ACHN (cell line): ENCODE measurements at regions not wholly inside any gene's neighbourhood (a gene's known extent, or its start where the extent isn't known, plus 50 kb on each side); places are given as distances from the start of the nearest gene placed in this dataset.

Experiments used
- DNase-seq: peaks from one replicate; pipeline ENCODE4 v3.0.0-alpha.2; 2015
- in situ Hi-C: cut with HindIII; loops from 2 replicates; pipeline ENCODE4 v1.10.0; 2017; ENCODE audit warnings: low sequenced_read_pairs, low pct_ligation_motif_present, low pct_unique_long_range_greater_than_20kb

GRCh38 chr12:86911973-86912372 is 655.8 kb upstream of the MGAT4C start:
- DNase-seq = no peak
- in situ Hi-C loops = no loop called here

GRCh38 chr12:86903159-86903558 is 647.0 kb upstream of the MGAT4C start:
- DNase-seq = no peak
- in situ Hi-C loops = no loop called here

- DNase-seq = no peak
- in situ Hi-C loops = no loop called here
Observed at GRCh38 chr12:86860776-86861175, 604.6 kb upstream of the MGAT4C start.

DNA sequence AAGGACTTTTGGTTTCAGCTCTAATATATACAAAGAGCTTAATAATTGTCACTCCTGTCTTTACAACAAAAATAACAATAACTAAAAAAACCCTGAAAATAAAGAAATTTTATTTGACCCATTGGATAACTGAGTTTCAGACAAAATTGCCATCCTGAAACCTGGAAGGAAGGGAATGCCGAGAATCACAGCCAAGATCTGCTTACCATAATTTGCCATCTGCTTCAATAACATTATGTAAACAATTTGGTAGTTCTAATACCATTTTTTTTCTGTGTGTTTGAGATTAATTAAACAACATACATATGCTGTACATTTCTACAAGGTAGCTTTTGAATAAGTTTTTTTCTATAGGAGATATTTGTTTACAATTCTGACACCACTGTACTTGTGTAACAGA is 596.3 kb upstream of the MGAT4C start:
- no peak for DNase-seq
- in situ Hi-C loops = no loop called here

GRCh38 chr12:86838711-86839110 is 582.5 kb upstream of the MGAT4C start:
- in situ Hi-C loops = no loop called here
- no peak for DNase-seq

GRCh38 chr12:86838260-86838659 is 582.1 kb upstream of the MGAT4C start:
- DNase-seq = no peak
- in situ Hi-C loops = no loop called here

DNA sequence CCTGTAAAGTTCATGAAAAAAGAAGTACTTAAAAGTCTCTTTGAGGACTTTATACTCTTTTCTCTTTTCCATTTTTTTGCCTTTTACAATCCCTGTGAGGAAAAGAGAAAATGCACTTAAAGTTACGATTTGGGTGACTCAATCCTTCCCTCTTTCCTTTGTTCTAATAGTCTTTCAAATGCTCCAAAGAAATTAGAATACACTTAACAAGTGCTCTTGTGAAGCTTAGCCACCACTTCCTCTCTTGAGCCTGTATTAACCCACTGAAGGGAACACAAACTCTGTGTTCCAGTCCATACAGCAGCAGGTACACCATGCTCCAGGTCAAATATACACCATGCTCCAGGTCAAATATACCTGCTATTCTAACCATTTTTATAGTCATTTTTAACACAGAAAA is 581.1 kb upstream of the MGAT4C start:
- no peak for DNase-seq
- in situ Hi-C loops = no loop called here

- in situ Hi-C loops = no loop called here
- no peak for DNase-seq
Observed at GRCh38 chr12:86834217-86834616, 578.0 kb upstream of the MGAT4C start.

GRCh38 chr12:86827409-86827808 is 571.2 kb upstream of the MGAT4C start:
- in situ Hi-C loops = no loop called here
- DNase-seq = no peak

DNA sequence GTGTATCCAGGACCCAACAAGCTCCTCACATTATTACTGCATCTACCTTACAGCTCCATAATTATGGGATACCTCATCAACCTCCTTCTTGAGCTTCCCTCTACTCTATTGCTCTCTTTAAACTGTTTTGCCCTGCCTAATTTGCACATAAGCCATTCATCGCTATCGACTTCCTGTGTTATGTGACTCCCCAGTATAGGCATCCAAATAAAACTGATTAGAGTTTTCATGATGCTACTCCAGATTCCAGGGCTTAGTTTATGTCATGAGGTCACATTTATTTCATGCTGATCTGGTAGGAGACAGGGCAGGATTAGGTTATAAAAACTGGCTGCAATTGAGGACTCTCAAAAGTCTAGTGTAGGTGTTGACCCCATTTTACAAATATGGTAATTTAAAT is 569.9 kb upstream of the MGAT4C start:
- DNase-seq = no peak
- in situ Hi-C loops = no loop called here

DNA sequence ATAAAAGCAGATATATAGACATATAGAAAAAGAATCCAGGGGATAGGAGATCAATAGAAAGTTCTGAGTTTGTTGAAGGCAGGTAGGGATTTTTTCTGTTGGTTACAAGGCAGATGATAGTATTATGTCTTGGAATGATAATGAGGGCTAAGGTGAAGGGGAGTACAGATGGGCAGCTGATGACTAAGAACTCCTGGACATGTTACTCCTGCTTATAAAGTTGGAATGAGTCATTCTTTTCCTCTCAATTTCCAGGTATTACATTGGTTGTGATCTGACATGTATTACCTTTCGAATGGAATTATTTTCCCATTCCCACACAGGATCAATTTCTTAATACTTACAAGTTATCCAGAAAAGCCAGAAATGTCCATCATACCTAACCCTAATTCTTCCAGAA is 545.2 kb upstream of the MGAT4C start:
- no peak for DNase-seq
- in situ Hi-C loops = no loop called here

- no peak for DNase-seq
- in situ Hi-C loops = no loop called here
Observed at GRCh38 chr12:86799616-86800015, 543.4 kb upstream of the MGAT4C start.

- in situ Hi-C loops = no loop called here
- no peak for DNase-seq
Observed at GRCh38 chr12:86796550-86796949, 540.4 kb upstream of the MGAT4C start.

GRCh38 chr12:86788661-86789060 is 532.5 kb upstream of the MGAT4C start:
- no peak for DNase-seq
- in situ Hi-C loops = no loop called here

DNA sequence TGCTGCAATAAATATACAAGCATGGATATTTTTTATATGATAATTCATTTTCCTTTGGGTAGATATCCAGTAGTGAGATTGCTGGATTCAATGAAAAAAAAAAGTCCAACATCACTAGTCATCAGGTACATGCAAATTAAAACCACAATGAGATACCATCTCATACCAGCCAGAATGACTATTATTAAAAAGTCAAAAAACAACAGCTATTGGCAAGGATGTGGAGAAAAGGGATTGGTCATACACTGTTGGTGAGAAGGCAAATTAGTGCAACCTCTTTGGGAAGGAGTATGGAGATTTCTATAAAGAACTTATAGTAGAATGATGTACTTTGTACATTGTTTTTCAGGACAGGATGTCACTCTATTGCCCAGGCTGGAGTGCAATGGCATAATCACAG is 531.2 kb upstream of the MGAT4C start:
- in situ Hi-C loops = no loop called here

DNA sequence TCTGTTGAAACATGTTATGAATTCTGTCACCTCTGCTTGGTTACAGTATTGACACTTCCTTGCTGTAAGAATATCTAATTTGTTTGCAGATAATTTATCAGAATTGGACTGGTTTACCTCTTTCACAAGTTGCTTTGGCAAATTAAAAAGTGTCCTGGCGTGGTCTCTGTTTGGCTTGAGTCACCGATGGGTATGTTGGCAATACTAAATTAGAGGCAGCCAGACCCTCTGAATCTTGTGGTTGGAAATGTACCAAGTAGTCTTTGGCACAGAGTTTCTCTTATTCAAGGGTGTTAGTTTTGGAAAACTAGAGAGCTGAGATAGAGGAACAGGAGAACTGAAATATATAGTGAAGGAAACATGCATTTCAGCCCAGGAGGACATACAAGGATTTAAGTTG is 521.1 kb upstream of the MGAT4C start:
- in situ Hi-C loops = no loop called here
- no peak for DNase-seq

More for the DNA sequence above, 531.2 kb upstream of the MGAT4C start:
- no peak for DNase-seq

DNA sequence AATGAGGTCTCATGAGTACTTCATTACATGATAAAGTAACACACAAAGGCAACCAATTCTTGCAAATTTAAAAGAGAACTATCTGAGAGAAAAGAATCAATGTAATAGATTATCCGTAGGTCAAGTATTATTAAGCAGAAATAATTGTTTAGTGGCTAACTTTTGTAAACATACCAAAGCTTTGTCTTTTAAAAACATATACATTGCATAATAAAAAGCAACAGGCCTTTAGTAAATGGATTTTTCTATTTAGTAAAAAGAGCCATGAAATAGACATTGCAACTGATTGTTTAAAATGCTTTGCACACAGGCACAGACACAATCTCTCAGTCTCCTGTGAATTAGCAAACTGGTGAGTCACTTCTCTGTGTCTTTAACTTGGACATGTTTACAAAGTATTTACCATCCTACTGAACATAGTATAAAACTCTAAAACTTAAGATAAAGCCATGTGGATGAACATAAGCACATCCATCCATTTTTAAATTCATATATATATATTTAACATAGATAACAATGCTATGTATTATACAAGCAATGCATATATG is 518.7 kb upstream of the MGAT4C start:
- in situ Hi-C loops = no loop called here
- no peak for DNase-seq

GRCh38 chr12:86772696-86773095 is 516.5 kb upstream of the MGAT4C start:
- in situ Hi-C loops = no loop called here
- no peak for DNase-seq

- no peak for DNase-seq
Observed at GRCh38 chr12:86770871-86771270, 514.7 kb upstream of the MGAT4C start.

GRCh38 chr12:86748894-86749293 is 492.7 kb upstream of the MGAT4C start:
- in situ Hi-C loops = no loop called here
- DNase-seq = no peak

More at GRCh38 chr12:86770871-86771270, 514.7 kb upstream of the MGAT4C start:
- in situ Hi-C loops = no loop called here

DNA sequence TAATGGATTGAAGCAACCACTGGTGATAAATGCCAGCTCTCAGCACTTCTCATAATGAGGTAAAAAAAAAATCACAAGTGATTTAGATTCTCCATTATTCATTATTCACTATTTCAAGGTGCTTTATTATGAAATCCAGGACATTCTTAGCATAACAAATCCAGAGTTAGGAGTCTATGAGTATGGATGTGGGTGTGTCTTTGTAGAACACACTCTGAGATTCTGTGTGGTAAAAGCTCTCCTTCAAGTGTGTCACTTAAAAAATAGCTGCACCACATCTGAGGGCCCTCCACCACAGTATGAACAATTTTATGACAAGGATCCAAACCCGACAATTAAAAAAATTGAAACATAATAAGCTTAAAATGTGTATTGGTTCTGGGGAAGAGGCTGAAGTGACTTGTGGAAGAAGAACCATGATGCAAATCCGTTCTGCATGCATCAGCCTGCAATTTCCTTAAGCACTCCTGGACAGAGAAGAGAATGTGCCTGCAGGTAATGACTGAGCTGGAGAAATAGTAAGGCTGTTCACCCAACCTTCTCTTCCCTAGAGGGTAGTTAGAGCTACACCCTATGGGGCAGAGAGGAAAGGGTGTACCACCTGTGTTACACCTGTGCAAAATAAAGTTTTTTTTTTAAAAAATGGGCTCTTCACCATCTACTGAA is 488.5 kb upstream of the MGAT4C start:
- no peak for DNase-seq
- in situ Hi-C loops = no loop called here
